HL-60 (cell line): ENCODE measurements at regions not wholly inside any gene's neighbourhood (a gene's known extent, or its start where the extent isn't known, plus 50 kb on each side); places are given as distances from the start of the nearest gene placed in this dataset.

Experiments used
- CTCF ChIP-seq: IDR thresholded peaks from one replicate; pipeline ENCODE4 v1.5.1; 2011; ENCODE audit warnings: low read length, control low read depth, inconsistent platforms; ENCODE audit not compliant: insufficient read depth
- GABPA ChIP-seq: IDR thresholded peaks from 2 replicates; pipeline ENCODE4 v1.6.1; 2012; ENCODE audit warnings: low read depth
- POLR2AphosphoS5 ChIP-seq: IDR thresholded peaks from 2 replicates; pipeline ENCODE4 v1.6.1; 2012; ENCODE audit warnings: low read depth
- REST ChIP-seq: IDR thresholded peaks from 2 replicates; pipeline ENCODE4 v1.6.1; 2012; ENCODE audit warnings: low read depth; ENCODE audit not compliant: insufficient replicate concordance

GRCh38 chr13:65943024-65943423 is 1287.1 kb downstream of the PCDH9 start:
- no peak for TF ChIP-seq CTCF
- TF ChIP-seq POLR2AphosphoS5, result no peak
- no peak for TF ChIP-seq REST
- TF ChIP-seq GABPA, result no peak
